ENCODE measurements at regions not wholly inside any gene's neighbourhood (a gene's known extent, or its start where the extent isn't known, plus 50 kb on each side); places are given as distances from the start of the nearest gene placed in this dataset.
"Not testable (repeated sequence)": the region's sequence is repeated elsewhere in the genome, so short reads cannot be mapped to it uniquely, and the experiment has no call there.

DNA sequence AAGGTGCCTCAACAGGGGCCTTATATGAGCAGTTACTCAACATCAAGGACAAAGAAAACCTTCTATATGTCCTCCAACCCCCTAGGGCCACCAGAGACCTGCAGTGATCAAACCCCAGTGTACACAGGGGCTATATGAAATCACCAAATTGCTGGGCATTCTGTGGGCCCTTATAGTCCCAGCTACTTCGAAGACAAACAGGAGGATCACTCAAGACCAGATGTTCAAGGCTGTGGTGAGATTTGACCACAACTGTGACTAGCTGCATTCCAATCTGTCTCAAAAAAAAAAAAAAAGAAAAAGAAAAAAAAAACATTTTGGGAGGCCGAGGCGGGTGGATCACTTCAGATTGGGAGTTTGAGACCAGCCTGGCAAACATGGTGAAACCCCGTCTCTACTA lies 51.0 kb upstream of the PRB2 start:
- H3K9me3 Mint-ChIP-seq (ENCODE audit: low read depth), result no peaks in the 10 kb centered on the region
- ChIA-PET POLR2A (interaction anchor here (0.6 kb wide), 1 partner anchor 720 kb away, joined by 6 read pairs; no protein-coding TSS in a partner anchor), CTCF (no interaction called here)
- intact Hi-C loops (cut with DNase I, micrococcal nuclease), result no loop called here
- H3K36me3 Mint-ChIP-seq (ENCODE audit: low read depth), result no peaks in the 10 kb centered on the region
- H3K4me3 Mint-ChIP-seq, result no peak overlapping the region
- H3K27ac Mint-ChIP-seq, result no peak overlapping the region
- DNase-seq (no peak), ATAC-seq (no peak)
- no peaks in the 10 kb centered on the region for H3K4me1 Mint-ChIP-seq
- H3K27me3 Mint-ChIP-seq, result no peaks in the 10 kb centered on the region

DNA sequence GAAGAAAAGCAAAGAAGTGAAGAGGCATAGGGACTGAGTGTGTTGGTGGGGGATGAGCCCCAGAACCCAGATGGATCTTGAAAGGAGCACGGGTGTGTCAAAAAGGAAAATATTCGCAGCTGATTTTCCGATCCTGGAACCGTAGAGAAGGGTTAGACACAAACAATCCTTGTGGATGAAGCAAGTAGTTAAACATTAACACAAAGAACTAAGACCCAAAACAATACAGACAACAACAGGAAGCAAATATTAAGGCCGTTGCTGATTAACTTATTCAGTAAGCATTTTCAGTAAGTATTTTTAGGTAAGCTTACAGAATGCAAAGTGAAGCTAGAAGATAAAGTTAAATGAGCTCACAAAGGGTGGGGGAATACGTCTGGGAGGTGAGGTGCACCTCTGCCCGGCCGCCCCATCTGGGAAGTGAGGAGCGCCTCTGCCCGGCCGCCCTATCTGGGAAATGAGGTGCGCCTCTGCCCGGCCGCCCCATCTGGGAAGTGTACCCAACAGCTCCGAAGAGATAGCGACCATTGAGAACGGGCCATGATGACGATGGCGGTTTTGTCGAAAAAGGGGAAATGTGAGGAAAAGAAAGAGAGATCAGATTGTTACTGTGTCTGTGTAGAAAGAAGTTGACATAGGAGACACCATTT lies 62.8 kb upstream of the PRB2 start:
- H3K36me3 Mint-ChIP-seq (ENCODE audit: low read depth), result no peaks in the 10 kb centered on the region
- POLR2A ChIA-PET, result no interaction called here

DNA sequence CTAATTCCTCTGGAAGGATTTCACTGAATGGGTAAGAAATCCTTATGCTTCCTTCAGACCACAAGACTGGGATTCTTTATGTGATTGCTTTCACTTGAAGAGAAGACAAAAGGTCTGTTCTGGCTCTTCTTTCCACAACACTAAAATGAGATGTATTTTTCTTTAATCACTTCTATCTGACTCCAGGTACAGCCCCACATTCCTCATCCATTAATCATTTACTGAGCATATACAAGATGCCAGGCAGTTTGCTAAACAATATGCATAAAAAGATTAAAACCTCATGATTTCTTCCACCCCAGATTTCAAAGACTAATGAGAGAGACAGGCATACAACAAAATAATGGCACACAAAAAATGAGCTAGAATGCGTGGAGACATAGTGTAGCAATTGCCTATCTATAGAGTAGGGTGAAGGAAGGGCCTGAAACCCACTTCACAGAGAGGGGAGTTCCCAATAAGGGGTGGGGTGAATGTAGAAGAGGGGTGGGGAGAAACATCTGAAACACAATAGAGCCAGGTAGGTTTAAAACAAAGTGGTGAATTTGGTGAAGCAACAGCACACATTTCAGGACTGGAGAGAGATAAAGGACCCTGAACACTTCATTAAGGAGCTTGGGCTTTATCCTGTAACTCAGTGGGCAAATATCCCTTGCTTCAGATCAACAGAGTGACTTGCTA lies 65.1 kb upstream of the PRB2 start:
- Mint-ChIP-seq H3K27ac (no peak overlapping the region), H3K9me3 (ENCODE audit: low read depth) (peaks cover 2% of the 10 kb centered on the region), H3K27me3 (no peaks in the 10 kb centered on the region), H3K4me1 (no peaks in the 10 kb centered on the region), H3K36me3 (ENCODE audit: low read depth) (no peaks in the 10 kb centered on the region), H3K4me3 (no peak overlapping the region)
- intact Hi-C loops (cut with DNase I, micrococcal nuclease), result no loop called here
- POLR2A ChIA-PET, result no interaction called here
- no peak for ATAC-seq
- no peak for DNase-seq
- CTCF ChIA-PET, result no interaction called here

More for the DNA sequence above, 62.8 kb upstream of the PRB2 start:
- DNase-seq (no peak), ATAC-seq (no peak)
- CTCF ChIA-PET, result no interaction called here
- H3K27ac Mint-ChIP-seq, result no peak overlapping the region
- H3K4me1 Mint-ChIP-seq, result no peaks in the 10 kb centered on the region
- no peaks in the 10 kb centered on the region for H3K27me3 Mint-ChIP-seq
- H3K9me3 Mint-ChIP-seq (ENCODE audit: low read depth), result peaks cover 2% of the 10 kb centered on the region
- intact Hi-C loops (cut with DNase I, micrococcal nuclease), result no loop called here
- H3K4me3 Mint-ChIP-seq, result no peak overlapping the region

DNA sequence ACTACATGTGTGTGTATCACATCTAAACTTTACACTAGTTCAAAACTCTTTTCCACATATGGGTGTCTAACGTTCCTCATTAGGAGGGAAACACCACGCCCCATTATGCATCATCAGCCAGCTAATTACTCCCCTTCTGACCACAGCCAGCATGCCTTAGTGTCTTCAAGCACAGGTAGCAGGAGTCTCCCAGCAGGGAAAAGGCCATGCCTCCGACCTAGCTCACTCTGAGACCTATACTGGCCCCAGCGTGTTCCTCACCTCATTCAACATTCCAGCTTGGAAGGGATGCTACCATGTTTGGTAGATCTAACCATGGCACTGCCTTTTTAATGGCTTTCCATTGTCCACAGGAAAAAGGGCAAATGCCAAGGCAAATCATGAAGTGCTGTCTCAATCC lies 66.1 kb upstream of the PRB2 start:
- no peak for DNase-seq
- H3K36me3 Mint-ChIP-seq (ENCODE audit: low read depth), result no peaks in the 10 kb centered on the region
- ChIA-PET POLR2A (no interaction called here), CTCF (interaction anchor here (0.7 kb wide), 1 partner anchor 703 kb away, joined by 3 read pairs; no protein-coding TSS in a partner anchor)
- no peak for ATAC-seq
- no peaks in the 10 kb centered on the region for H3K27me3 Mint-ChIP-seq
- peaks cover 2% of the 10 kb centered on the region for H3K9me3 Mint-ChIP-seq (ENCODE audit: low read depth)
- H3K4me3 Mint-ChIP-seq, result no peak overlapping the region
- intact Hi-C loops (cut with DNase I, micrococcal nuclease), result no loop called here
- H3K27ac Mint-ChIP-seq, result no peak overlapping the region
- H3K4me1 Mint-ChIP-seq, result no peaks in the 10 kb centered on the region

DNA sequence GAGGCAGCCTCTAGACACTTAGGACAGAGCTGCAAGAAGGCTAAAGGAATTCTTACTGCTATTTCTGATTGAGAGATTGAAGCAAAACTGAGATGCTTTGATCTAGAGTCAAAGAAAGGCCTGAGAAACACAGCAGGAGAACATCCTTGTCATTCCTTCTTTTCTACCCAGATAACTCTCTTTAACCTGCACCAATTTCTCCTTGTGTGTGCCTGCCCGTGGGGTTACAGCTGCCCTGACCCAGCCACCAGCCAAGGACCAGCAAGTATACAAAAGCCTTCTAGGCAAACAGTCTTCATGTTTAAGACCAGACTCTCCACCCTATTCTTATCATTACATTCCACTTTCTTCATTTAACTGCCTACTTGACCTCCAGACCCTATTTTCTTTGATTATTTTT lies 81.7 kb upstream of the PRB2 start:
- POLR2A ChIA-PET, result no interaction called here
- H3K4me3 Mint-ChIP-seq, result no peak overlapping the region
- no peak for ATAC-seq
- H3K9me3 Mint-ChIP-seq (ENCODE audit: low read depth), result no peaks in the 10 kb centered on the region
- CTCF ChIA-PET, result no interaction called here
- no peaks in the 10 kb centered on the region for H3K36me3 Mint-ChIP-seq (ENCODE audit: low read depth)
- DNase-seq, result no peak
- intact Hi-C loops (cut with DNase I, micrococcal nuclease), result no loop called here
- H3K4me1 Mint-ChIP-seq, result no peaks in the 10 kb centered on the region
- no peaks in the 10 kb centered on the region for H3K27me3 Mint-ChIP-seq
- no peak overlapping the region for H3K27ac Mint-ChIP-seq

DNA sequence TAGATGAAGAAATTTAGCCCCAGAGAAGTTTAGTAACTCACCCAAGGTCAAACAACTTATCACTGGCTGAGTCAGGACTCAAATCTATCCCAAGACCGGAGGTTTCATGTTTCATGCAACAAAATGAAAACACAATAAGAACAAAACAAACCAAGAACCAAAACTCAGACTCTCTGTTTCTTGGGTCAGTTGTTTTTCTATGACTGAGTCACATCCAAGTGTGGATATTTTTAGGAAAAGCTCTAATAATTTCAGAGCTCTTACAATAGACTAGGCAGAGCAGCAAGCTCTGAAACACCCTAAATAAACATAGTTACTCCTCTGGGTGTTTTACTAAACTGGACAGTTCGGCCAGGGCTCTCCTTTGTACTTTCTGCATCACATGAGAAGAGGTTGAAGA lies 87.6 kb upstream of the PRB2 start:
- no peaks in the 10 kb centered on the region for H3K36me3 Mint-ChIP-seq (ENCODE audit: low read depth)
- DNase-seq (no peak), ATAC-seq (no peak)
- peaks cover 5% of the 10 kb centered on the region for H3K4me1 Mint-ChIP-seq
- H3K4me3 Mint-ChIP-seq, result no peak overlapping the region
- intact Hi-C loops (cut with DNase I, micrococcal nuclease), result loop anchor here in 1 of 2 experiments (10.0 kb wide), 1 partner anchor 528 kb away; no protein-coding TSS in a partner anchor
- ChIA-PET CTCF (interaction anchor here (0.6 to 1.5 kb wide), 7 partner anchors 9 to 733 kb away, joined by 3 read pairs; no protein-coding TSS in a partner anchor), POLR2A (interaction anchor here (1.0 kb wide), 1 partner anchor 12 kb away, joined by 4 read pairs; no protein-coding TSS in a partner anchor)
- no peak overlapping the region for H3K27ac Mint-ChIP-seq
- H3K27me3 Mint-ChIP-seq, result no peaks in the 10 kb centered on the region
- no peaks in the 10 kb centered on the region for H3K9me3 Mint-ChIP-seq (ENCODE audit: low read depth)

DNA sequence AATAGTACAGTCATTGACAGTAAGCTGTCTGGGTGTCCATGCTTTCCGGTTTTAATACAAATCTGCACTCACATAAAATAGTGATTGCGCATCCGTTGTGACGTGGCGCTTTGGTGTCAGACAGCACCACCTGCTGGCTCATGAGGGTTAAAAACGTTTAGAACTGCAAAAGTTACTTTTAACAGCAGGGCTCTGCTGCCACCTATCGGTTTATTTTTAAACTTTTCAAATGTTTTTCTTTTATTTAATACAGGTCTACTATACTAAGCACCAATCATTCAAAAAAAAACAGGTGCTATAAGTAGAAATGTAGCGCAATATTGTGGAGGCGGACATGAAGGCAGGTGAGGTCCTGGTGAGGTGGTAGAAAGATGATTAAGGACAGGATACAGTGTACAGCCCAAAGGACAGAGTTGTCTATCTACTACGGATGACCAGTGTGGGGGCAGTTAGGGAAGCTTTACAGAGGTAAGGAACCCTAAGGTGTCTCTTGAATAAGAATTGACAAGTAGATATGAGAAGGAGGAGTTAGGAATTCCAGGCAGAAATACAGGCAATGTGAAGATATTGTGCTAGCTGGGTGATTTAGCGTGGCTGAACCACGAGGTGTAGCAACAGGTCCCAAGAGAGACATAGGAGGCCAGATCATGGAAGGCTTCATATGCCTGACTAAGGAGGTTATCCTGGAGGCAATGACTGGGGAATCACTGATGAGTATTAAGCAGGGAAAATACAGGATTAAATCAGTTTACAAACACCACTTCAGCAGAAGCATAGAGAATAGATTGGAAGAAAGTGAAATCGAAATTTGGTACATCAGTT lies 91.5 kb upstream of the PRB2 start:
- DNase-seq (peak; percentile 90), ATAC-seq (peak; percentile 86)
- H3K27me3 Mint-ChIP-seq, result no peaks in the 10 kb centered on the region
- CTCF ChIA-PET, result interaction anchor here (0.5 to 6.6 kb wide), 35 partner anchors 12 to 1697 kb away, joined by 3 to 99 read pairs (median 3); partner anchors contain the start of gene SMIM10L1
- H3K4me1 Mint-ChIP-seq, result peaks cover 5% of the 10 kb centered on the region
- H3K4me3 Mint-ChIP-seq, result no peak overlapping the region
- H3K9me3 Mint-ChIP-seq (ENCODE audit: low read depth), result no peaks in the 10 kb centered on the region
- intact Hi-C loops (cut with DNase I, micrococcal nuclease), result loop anchor here (1.0 to 10.0 kb wide), 9 partner anchors 259 to 1252 kb away; no protein-coding TSS in a partner anchor
- no peak overlapping the region for H3K27ac Mint-ChIP-seq
- POLR2A ChIA-PET, result no interaction called here
- no peaks in the 10 kb centered on the region for H3K36me3 Mint-ChIP-seq (ENCODE audit: low read depth)

DNA sequence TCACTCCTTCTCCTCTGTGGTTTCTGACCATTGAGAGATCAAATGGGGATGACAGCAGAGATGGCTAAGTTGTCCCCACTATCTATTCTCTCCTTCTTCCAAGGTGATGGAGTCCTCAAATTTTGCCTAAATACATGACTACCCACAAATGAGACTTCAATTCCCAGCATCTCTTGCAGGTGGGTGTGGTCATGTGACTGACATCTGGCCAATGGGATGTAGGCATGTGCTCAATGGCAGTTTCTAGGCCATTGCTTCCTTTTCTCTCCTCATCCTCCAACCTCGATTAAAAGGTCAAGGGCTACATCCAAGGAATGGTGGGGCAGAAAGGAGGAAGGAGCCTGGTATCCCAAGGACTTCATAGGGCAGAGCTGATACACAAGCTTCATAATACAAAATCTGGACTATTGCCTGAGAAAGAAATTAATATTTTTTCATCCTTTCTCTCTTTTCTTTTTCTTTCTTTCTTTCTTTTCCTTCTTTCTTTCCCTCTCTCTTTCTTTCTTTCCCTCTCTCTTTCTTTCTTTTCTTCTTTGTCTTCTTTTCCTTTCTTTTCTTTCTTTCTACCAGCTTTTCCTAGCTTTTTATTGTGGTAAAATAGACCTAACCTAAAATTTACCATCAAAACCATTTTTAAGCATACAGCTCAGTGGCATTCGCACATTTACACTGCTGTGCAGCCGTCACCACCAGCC lies 100.9 kb upstream of the PRB2 start:
- ATAC-seq (no peak), DNase-seq (no peak)
- CTCF ChIA-PET, result interaction anchor here (0.7 to 1.8 kb wide), 6 partner anchors 26 to 791 kb away, joined by 3 to 6 read pairs (median 3); no protein-coding TSS in a partner anchor
- peaks cover 17% of the 10 kb centered on the region for H3K27me3 Mint-ChIP-seq
- no peak overlapping the region for H3K27ac Mint-ChIP-seq
- H3K4me3 Mint-ChIP-seq, result no peak overlapping the region
- intact Hi-C loops (cut with DNase I, micrococcal nuclease), result no loop called here
- H3K36me3 Mint-ChIP-seq (ENCODE audit: low read depth), result no peaks in the 10 kb centered on the region
- POLR2A ChIA-PET, result no interaction called here
- H3K4me1 Mint-ChIP-seq, result peaks cover 3% of the 10 kb centered on the region
- no peaks in the 10 kb centered on the region for H3K9me3 Mint-ChIP-seq (ENCODE audit: low read depth)

DNA sequence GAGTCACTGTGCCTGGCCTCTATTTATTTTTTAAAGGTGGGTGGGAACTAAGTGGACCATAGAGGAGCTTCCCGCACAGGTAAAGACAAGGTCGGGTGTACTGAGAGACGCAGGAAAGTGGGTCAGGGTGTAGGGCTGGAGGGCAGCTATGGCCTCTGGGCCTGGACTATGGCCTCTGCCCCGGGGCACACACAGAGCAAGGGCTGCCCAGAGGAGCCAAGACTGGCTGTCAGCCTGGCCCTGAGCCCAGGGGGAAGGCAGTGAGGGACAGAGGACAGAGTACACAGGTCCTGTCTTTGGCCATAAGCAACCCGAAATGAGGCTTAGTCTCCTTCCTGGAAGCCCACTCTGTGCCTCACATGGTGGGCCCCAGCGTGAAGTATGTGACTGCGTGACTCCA lies 102.1 kb upstream of the PRB2 start:
- Mint-ChIP-seq H3K9me3 (ENCODE audit: low read depth) (no peaks in the 10 kb centered on the region), H3K4me1 (peaks cover 3% of the 10 kb centered on the region), H3K36me3 (ENCODE audit: low read depth) (no peaks in the 10 kb centered on the region), H3K27ac (no peak overlapping the region), H3K27me3 (peaks cover 18% of the 10 kb centered on the region), H3K4me3 (no peak overlapping the region)
- intact Hi-C loops (cut with DNase I, micrococcal nuclease), result no loop called here
- CTCF ChIA-PET, result interaction anchor here (1.8 kb wide), 1 partner anchor 269 kb away, joined by 6 read pairs; no protein-coding TSS in a partner anchor
- ATAC-seq, result no peak
- POLR2A ChIA-PET, result no interaction called here
- no peak for DNase-seq

DNA sequence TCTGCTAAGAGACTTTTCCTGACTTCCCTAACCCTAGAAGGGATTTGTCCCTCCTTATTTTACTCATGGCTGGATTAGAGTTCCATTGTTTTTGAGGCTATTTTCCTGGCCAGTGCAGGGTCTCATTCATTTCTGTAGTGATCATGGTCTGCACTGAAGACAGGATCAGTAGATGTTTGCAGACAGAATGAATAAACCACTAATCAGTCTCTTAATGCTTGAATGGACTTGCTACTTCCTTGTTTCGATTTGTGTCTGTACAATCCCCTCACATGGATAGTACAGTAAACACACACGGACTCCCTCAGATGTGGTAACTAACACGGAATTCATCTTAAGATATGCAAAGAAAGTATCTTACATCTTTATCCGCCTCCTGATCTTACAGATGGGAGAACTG lies 102.6 kb upstream of the PRB2 start:
- intact Hi-C loops (cut with DNase I, micrococcal nuclease), result no loop called here
- Mint-ChIP-seq H3K9me3 (ENCODE audit: low read depth) (no peaks in the 10 kb centered on the region), H3K27me3 (peaks cover 18% of the 10 kb centered on the region), H3K4me3 (no peak overlapping the region), H3K27ac (no peak overlapping the region), H3K4me1 (peaks cover 3% of the 10 kb centered on the region), H3K36me3 (ENCODE audit: low read depth) (no peaks in the 10 kb centered on the region)
- ChIA-PET POLR2A (no interaction called here), CTCF (interaction anchor here (1.8 kb wide), 1 partner anchor 270 kb away, joined by 6 read pairs; no protein-coding TSS in a partner anchor)
- DNase-seq, result no peak
- ATAC-seq, result no peak

DNA sequence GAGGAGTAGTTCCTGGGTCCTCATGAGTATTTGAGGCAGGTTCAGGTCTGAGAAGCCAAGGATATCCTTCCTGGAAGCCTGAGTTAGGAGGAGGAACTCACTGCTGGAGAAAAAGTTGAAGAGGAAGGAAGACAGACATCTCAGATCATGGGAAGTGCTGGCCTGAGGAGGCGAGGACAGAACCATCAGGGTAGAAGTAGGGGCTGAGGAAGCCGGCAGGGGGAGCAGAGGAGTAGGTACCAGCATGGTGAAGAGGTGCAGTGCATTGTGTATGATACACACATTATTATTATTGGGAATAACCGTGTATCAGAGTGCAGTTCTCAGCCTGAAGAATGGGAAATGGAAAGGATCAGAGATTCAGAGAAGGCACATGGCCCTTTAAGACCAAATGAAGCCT lies 103.2 kb upstream of the PRB2 start:
- DNase-seq (peak; percentile 54), ATAC-seq (peak; percentile 52)
- CTCF ChIA-PET, result interaction anchor here (0.6 to 1.3 kb wide), 2 partner anchors 12 to 47 kb away, joined by 3 to 8 read pairs; no protein-coding TSS in a partner anchor
- POLR2A ChIA-PET; H3K4me1 Mint-ChIP-seq; H3K27ac Mint-ChIP-seq; intact Hi-C loops (cut with DNase I, micrococcal nuclease); H3K4me3 Mint-ChIP-seq; H3K9me3 Mint-ChIP-seq (ENCODE audit: low read depth); H3K36me3 Mint-ChIP-seq (ENCODE audit: low read depth): not testable (repeated sequence)
- H3K27me3 Mint-ChIP-seq, result peaks cover 18% of the 10 kb centered on the region
